NB4 (cell line): ENCODE measurements at regions not wholly inside any gene's neighbourhood (a gene's known extent, or its start where the extent isn't known, plus 50 kb on each side); places are given as distances from the start of the nearest gene placed in this dataset.

Experiments used
- DNase-seq: peaks from one replicate; pipeline ENCODE4 v3.0.0; 2010; ENCODE audit warnings: low read depth
- H3K4me3 ChIP-seq: one replicate; pipeline ENCODE4 v1.5.1; 2011; ENCODE audit warnings: mild to moderate bottlenecking, low read depth, low read length, moderate library complexity
- CTCF ChIP-seq: IDR thresholded peaks from one replicate; pipeline ENCODE4 v1.5.1; 2012; ENCODE audit warnings: low read depth, low read length
- MAX ChIP-seq: IDR thresholded peaks from 2 replicates; pipeline ENCODE4 v1.6.1; 2011; ENCODE audit warnings: low read depth, low read length
- MYC ChIP-seq: IDR thresholded peaks from 2 replicates; pipeline ENCODE4 v1.6.1; 2011; ENCODE audit warnings: low read depth, low read length
- POLR2A ChIP-seq: IDR thresholded peaks from 2 replicates; pipeline ENCODE4 v1.6.1; 2011; ENCODE audit warnings: mild to moderate bottlenecking; ENCODE audit not compliant: insufficient read length; ENCODE audit errors: extremely low read depth

GRCh38 chr3:40872258-40872920 lies 326.9 kb upstream of the CTNNB1 start:
- DNase-seq: no peak
- TF ChIP-seq POLR2A (no peak), CTCF (no peak), MAX (no peak), MYC (no peak)

GRCh38 chr3:40873476-40873875 lies 325.8 kb upstream of the CTNNB1 start:
- no peak for TF ChIP-seq CTCF
- no peak for TF ChIP-seq MAX
- TF ChIP-seq MYC: no peak
- TF ChIP-seq POLR2A: no peak
- H3K4me3 ChIP-seq: no peak overlapping the region
- DNase-seq: no peak

More at GRCh38 chr3:40872258-40872920, 326.9 kb upstream of the CTNNB1 start:
- no peak overlapping the region for H3K4me3 ChIP-seq

- no peak overlapping the region for H3K4me3 ChIP-seq
- no peak for DNase-seq
- no peak for TF ChIP-seq POLR2A
- no peak for TF ChIP-seq MYC
- no peak for TF ChIP-seq MAX
- no peak for TF ChIP-seq CTCF
Observed at GRCh38 chr3:40873934-40874699, 325.2 kb upstream of the CTNNB1 start.

- DNase-seq: no peak
- no peak for TF ChIP-seq MYC
- TF ChIP-seq MAX: no peak
- no peak for TF ChIP-seq CTCF
- TF ChIP-seq POLR2A: no peak
Observed at GRCh38 chr3:40875581-40875980, 323.7 kb upstream of the CTNNB1 start.

GRCh38 chr3:40876009-40876408 lies 323.3 kb upstream of the CTNNB1 start:
- no peak for DNase-seq
- no peak overlapping the region for H3K4me3 ChIP-seq
- TF ChIP-seq MYC (no peak), CTCF (no peak), POLR2A (no peak), MAX (no peak)

More at GRCh38 chr3:40875581-40875980, 323.7 kb upstream of the CTNNB1 start:
- H3K4me3 ChIP-seq: no peak overlapping the region
